Endothelial cell of umbilical vein (primary cell): ENCODE measurements at regions not wholly inside any gene's neighbourhood (a gene's known extent, or its start where the extent isn't known, plus 50 kb on each side); places are given as distances from the start of the nearest gene placed in this dataset.

ENCODE experiments used
- BruUV-seq: library from RNA; stranded (reverse); fragments of 400-500 nt; replicated peaks from 2 replicates; lab custom pipeline; 2021; lab: Mats Ljungman, UMichigan
- CTCF ChIA-PET: fragments of 300-600, 350-600 bp; sonication (Branson Sonifier 250); formaldehyde crosslinking; loops from one replicate; lab custom pipeline; 2021; ENCODE audit warnings: antibody characterized with exemption, inconsistent platforms; lab: Charles Lee
- POLR2A ChIA-PET: fragments of 300-600, 350-600 bp; sonication (Branson Sonifier 250); formaldehyde crosslinking; loops from one replicate; lab custom pipeline; 2021; ENCODE audit warnings: antibody characterized with exemption, inconsistent platforms; lab: Charles Lee
- DNase-seq: peaks from one replicate; pipeline ENCODE4 v3.0.0-alpha.2; 2011; ENCODE audit warnings: low read depth, low spot score
- FAIRE-seq: peaks from 2 replicates; lab custom pipeline; 2011; peaks lifted over from hg19 to GRCh38; lab: Jason Lieb, UNC
- H2AFZ ChIP-seq: 2 replicates; pipeline ENCODE4 v1.6.0; 2012; ENCODE audit warnings: low read depth, low read length, control low read depth, inconsistent platforms
- H3K27ac ChIP-seq: 2 replicates; pipeline ENCODE4 v1.5.1; 2011; ENCODE audit warnings: low read depth, mild to moderate bottlenecking, control low read depth, low read length, moderate library complexity; ENCODE audit not compliant: insufficient read depth
- H3K27me3 ChIP-seq, 2 experiments: 2 replicates each; pipeline versions ENCODE4 v1.6.0 to v1.6.1; 2011; ENCODE audit warnings: low read length in 2 of 2, mixed read lengths in 1 of 2; ENCODE audit not compliant: control insufficient read depth in 2 of 2, insufficient read depth in 2 of 2
- H3K36me3 ChIP-seq, 2 experiments: 2 replicates in 1 of 2; 3 replicates in 1 of 2; pipeline ENCODE4 v1.5.1; 2011; ENCODE audit warnings: low read length in 2 of 2, mild to moderate bottlenecking in 1 of 2, moderate library complexity in 1 of 2; ENCODE audit not compliant: control insufficient read depth in 2 of 2, insufficient read depth in 2 of 2; ENCODE audit errors: extremely low read depth in 1 of 2
- H3K4me1 ChIP-seq: 3 replicates; pipeline ENCODE4 v1.5.1; 2011; ENCODE audit warnings: mild to moderate bottlenecking, low read length; ENCODE audit not compliant: control insufficient read depth, insufficient read depth; ENCODE audit errors: extremely low read depth
- H3K4me2 ChIP-seq: 2 replicates; pipeline ENCODE4 v1.6.1; 2011; ENCODE audit warnings: low read length, control low read depth, mixed read lengths; ENCODE audit not compliant: insufficient read depth
- H3K4me3 ChIP-seq, 3 experiments: fragments of 200-600 bp in 1 of 3; sonication (generic), shearing (Covaris generic) in 1 of 3; replicated peaks in 1 of 3; 2 replicates each; pipeline ENCODE4 v1.5.1; 2011 to 2016; ENCODE audit warnings: control low read depth in 3 of 3, low read length in 3 of 3, mild to moderate bottlenecking in 2 of 3, inconsistent platforms in 1 of 3, low read depth in 1 of 3, moderate library complexity in 1 of 3; ENCODE audit not compliant: insufficient read depth in 1 of 3
- H3K79me2 ChIP-seq: 2 replicates; pipeline ENCODE4 v1.6.0; 2012; ENCODE audit warnings: low read length, inconsistent platforms; ENCODE audit not compliant: control insufficient read depth, insufficient read depth
- H3K9ac ChIP-seq: replicated peaks from 2 replicates; pipeline ENCODE3; 2011; ENCODE audit warnings: low read length, control low read depth; ENCODE audit not compliant: insufficient read depth; ENCODE audit errors: extremely low read depth
- H3K9me1 ChIP-seq: replicated peaks from 3 replicates; pipeline ENCODE4 v1.6.0; 2011; ENCODE audit warnings: mild to moderate bottlenecking, low read length; ENCODE audit not compliant: control insufficient read depth, insufficient read depth; ENCODE audit errors: extremely low read depth
- H3K9me3 ChIP-seq: replicated peaks from 2 replicates; pipeline ENCODE4 v1.5.1; 2012; ENCODE audit warnings: low read length, inconsistent platforms; ENCODE audit not compliant: control insufficient read depth, insufficient read depth
- H4K20me1 ChIP-seq: replicated peaks from 2 replicates; pipeline ENCODE3; 2011; ENCODE audit warnings: mild to moderate bottlenecking, low read length; ENCODE audit not compliant: control insufficient read depth, insufficient read depth; ENCODE audit errors: extremely low read depth
- CTCF ChIP-seq, 2 donors: IDR thresholded peaks; 1 replicate in 1 of 2; 2 replicates in 1 of 2; pipeline ENCODE4 v1.5.1; 2011; ENCODE audit warnings: low read length in 2 of 2, mild to moderate bottlenecking in 2 of 2, moderate library complexity in 2 of 2, control low read depth in 1 of 2, inconsistent platforms in 1 of 2, low read depth in 1 of 2; ENCODE audit not compliant: insufficient read depth in 1 of 2; ENCODE audit errors: extremely low read depth in 1 of 2
- EZH2 ChIP-seq: IDR thresholded peaks from 2 replicates; pipeline ENCODE4 v1.6.1; 2012; ENCODE audit warnings: borderline replicate concordance, low read depth, mild to moderate bottlenecking, moderate library complexity, low read length, inconsistent platforms; ENCODE audit not compliant: severe bottlenecking
- FOS ChIP-seq: IDR thresholded peaks from 2 replicates; pipeline ENCODE4 v1.6.1; 2011; ENCODE audit warnings: mild to moderate bottlenecking, low read length, moderate library complexity, borderline replicate concordance; ENCODE audit not compliant: insufficient read depth
- GATA2 ChIP-seq: IDR thresholded peaks from 2 replicates; pipeline ENCODE4 v1.7.0; 2011; ENCODE audit warnings: low read depth, mild to moderate bottlenecking, moderate library complexity, mixed read lengths, low read length; ENCODE audit not compliant: insufficient read length, insufficient read depth
- JUN ChIP-seq: IDR thresholded peaks from 2 replicates; pipeline ENCODE4 v1.6.1; 2011; ENCODE audit warnings: borderline replicate concordance, low read depth; ENCODE audit not compliant: insufficient read length, insufficient read depth
- MAX ChIP-seq: IDR thresholded peaks from 2 replicates; pipeline ENCODE4 v1.6.1; 2011; ENCODE audit not compliant: insufficient read depth, insufficient read length
- MYC ChIP-seq: IDR thresholded peaks from one replicate; pipeline ENCODE4 v1.6.1; 2011; ENCODE audit warnings: mild to moderate bottlenecking, low read depth, low read length
- POLR2A ChIP-seq: IDR thresholded peaks from 2 replicates; pipeline ENCODE4 v1.6.1; 2012; ENCODE audit warnings: low read depth, mild to moderate bottlenecking, control low read depth, low read length
- POLR2AphosphoS5 ChIP-seq: IDR thresholded peaks from 2 replicates; pipeline ENCODE4 v1.6.1; 2012; ENCODE audit warnings: low read depth, mild to moderate bottlenecking, control low read depth, low read length, moderate library complexity; ENCODE audit not compliant: insufficient read depth
- dilution Hi-C: fragments of 300-500 bp; cut with MboI; formaldehyde crosslinking; loops from one replicate; pipeline ENCODE4 v1.15.0; 2019; ENCODE audit warnings: low sequenced_read_pairs; ENCODE audit not compliant: extremely low pct_ligation_motif_present
- intact Hi-C: fragments of 100-400 bp; cut with micrococcal nuclease; formaldehyde crosslinking; loops from one replicate; pipeline ENCODE4 v1.10.0; 2022

- dilution Hi-C loops, result no loop called here
- peak; percentile 87 for DNase-seq
- TF ChIP-seq JUN, result no peak
- no peak for TF ChIP-seq GATA2
- TF ChIP-seq EZH2, result no peak
- TF ChIP-seq MAX, result no peak
- TF ChIP-seq POLR2AphosphoS5, result no peak
- TF ChIP-seq CTCF (IDR thresholded peaks at IDR 0.05; ENCODE audit: extremely low read depth in 1 of 2, insufficient read depth in 1 of 2, low read depth in 1 of 2, low read length in 2 of 2), result no peak
- TF ChIP-seq POLR2A, result no peak
- no peak for TF ChIP-seq MYC
- TF ChIP-seq FOS, result no peak
Measured at GRCh38 chr1:244248426-244248825, 197.3 kb downstream of the ZBTB18 start.

More at GRCh38 chr1:244248426-244248825, 197.3 kb downstream of the ZBTB18 start:
- Histone ChIP-seq H3K36me3 (no peaks in the 10 kb centered on the region), H3K9me3 (no peaks in the 10 kb centered on the region), H3K9ac (no peak overlapping the region), H3K27me3 (no peaks in the 10 kb centered on the region), H3K4me3 (no peak overlapping the region), H2AFZ (no peak overlapping the region), H3K79me2 (no peaks in the 10 kb centered on the region), H3K4me1 (peaks cover 12% of the 10 kb centered on the region), H3K4me2 (peak overlapping the region; percentile 19), H3K9me1 (no peaks in the 10 kb centered on the region), H3K27ac (peak overlapping the region; percentile 34), H4K20me1 (no peaks in the 10 kb centered on the region)
- BruUV-seq, result no TSS peak
- intact Hi-C loops, result loop anchor here (1.0 kb wide), 3 partner anchors 9 to 84 kb away; no protein-coding TSS in a partner anchor
- no peak for FAIRE-seq
- ChIA-PET POLR2A (no interaction called here), CTCF (no interaction called here)
